Dermis blood vessel endothelial cell (primary cell): ENCODE measurements at regions not wholly inside any gene's neighbourhood (a gene's known extent, or its start where the extent isn't known, plus 50 kb on each side); places are given as distances from the start of the nearest gene placed in this dataset.

Source experiments
- DNase-seq: peaks from one replicate; pipeline ENCODE4 v3.0.0; 2010

DNA sequence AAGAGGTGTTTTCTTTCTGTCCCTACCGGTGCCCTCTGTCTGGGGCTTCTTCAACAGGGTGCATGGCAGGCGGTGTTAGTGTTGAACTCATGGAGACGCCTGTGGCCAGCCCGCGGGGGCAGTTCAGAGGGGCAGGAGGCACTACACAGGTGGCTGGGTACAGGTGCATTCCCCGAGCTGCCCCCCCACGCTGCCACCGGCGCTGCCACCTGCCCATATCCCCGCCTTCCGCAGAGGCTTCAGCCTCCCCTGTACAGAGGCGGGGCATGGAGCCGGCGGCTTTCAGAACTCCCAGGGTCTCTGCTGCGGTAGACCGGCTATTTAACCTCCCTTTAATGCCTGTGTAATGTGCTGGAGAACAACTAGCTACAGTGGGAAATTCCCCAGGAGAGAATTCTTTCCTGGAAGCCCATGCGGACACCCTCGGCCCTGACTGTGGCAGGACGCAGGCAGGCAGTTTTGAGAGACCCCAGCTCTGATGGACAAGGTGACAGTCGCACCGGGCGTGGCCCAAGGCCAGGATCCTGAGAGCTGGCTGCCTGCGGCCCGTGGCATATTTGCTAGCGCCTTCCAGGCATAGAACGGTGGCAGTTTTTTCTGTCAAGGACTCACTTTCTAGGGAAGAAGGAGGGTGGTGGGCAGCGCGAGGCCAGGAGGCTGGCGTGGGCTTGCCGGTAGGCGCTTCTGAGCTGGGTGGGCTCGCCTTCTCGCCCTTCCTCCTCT, 53.7 kb upstream of the ZNF32 start:
- DNase-seq, result no peak

DNA sequence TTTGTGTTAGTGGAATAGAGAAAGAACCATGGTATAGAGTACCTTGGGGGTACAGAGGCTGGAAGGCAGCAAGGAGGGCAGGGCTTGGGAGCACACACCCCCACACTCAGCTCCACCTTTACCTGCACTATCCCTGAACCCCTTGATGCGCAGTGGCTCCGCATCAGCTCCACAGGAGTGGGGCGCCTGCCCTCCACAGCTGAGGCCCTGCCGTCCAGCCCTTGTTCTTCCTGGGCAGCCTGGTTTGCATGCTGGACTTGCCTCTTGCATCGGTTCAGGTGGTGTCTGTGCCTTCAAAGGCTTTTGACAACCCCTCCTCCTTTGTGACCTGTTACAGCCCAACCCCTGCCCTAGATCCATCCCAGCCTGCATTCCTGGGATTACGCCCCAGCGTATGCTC, 52.6 kb upstream of the ZNF32 start:
- DNase-seq, result no peak

DNA sequence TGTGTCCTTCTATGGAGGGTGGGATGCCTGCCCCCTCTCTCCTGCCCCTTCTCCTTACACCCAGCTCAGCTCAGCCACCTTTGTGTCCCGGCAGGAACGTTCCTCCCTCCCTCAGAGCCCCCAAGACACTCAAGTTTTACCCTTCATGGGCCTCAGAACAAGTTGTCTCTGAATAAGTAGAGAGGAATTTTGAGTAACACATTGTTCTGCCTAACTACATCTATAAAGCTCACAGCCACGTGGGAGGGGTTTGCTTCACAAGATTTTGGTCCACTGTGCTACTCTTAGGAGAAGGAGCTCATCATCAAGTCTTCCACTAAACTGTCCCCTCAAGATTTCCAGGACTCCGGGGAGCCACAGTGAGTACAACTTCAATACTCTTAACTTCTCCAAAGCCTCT, 51.6 kb upstream of the ZNF32 start:
- no peak for DNase-seq

DNA sequence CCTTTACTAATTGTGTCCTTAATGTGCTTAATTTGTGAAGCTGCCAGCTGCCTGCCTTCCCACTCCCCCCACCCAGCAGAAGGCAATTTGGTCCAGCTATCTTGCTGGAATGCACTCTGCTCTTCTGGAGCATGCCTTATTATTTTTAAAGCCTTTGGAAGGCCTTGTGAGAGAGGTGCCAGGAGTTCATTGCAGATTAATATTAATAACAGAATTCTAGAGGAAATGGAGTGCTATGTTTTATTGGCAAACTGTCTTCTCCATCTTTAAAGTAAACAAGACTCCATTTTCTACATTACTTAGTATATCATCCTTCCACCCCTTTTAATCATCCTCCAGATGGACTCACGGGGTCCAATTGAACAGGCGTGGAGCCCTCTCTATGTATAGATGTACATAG, 50.8 kb upstream of the ZNF32 start:
- no peak for DNase-seq
